Transverse colon (tissue), 4 donors: ENCODE measurements at regions not wholly inside any gene's neighbourhood (a gene's known extent, or its start where the extent isn't known, plus 50 kb on each side); places are given as distances from the start of the nearest gene placed in this dataset.

Experiments
- DNase-seq: peaks from one replicate; pipeline ENCODE4 v3.0.0-alpha.2; 2019
- H3K27ac ChIP-seq, 4 donors: fragments of 200-600 bp; sonication (generic); 2 replicates each; pipeline ENCODE4 v1.5.1; 2016 to 2018; ENCODE audit warnings: inconsistent platforms in 4 of 4
- H3K27me3 ChIP-seq: fragments of 200-600 bp; sonication (generic); 2 replicates; pipeline ENCODE4 v1.5.1; 2017; ENCODE audit warnings: inconsistent platforms
- H3K36me3 ChIP-seq, 4 donors: fragments of 200-600 bp; sonication (generic); 2 replicates each; pipeline ENCODE4 v1.5.1; 2017 to 2019; ENCODE audit warnings: inconsistent platforms in 4 of 4
- H3K4me1 ChIP-seq, 4 donors: fragments of 200-600 bp; sonication (generic); 2 replicates each; pipeline ENCODE4 v1.5.1; 2017 to 2020; ENCODE audit warnings: inconsistent platforms in 4 of 4
- H3K4me3 ChIP-seq, 4 donors: fragments of 200-600 bp; sonication (generic); 1 replicate in 1 of 4; 2 replicates in 3 of 4; pipeline versions ENCODE4 v1.5.1 to v1.6.1; 2017 to 2019; ENCODE audit warnings: inconsistent platforms in 4 of 4
- H3K9me3 ChIP-seq, 2 donors: fragments of 200-600 bp; sonication (generic); 2 replicates each; pipeline ENCODE4 v1.5.1; 2017 to 2019; ENCODE audit warnings: inconsistent platforms in 2 of 2
- CTCF ChIP-seq, 5 experiments: fragments of 200-600 bp in 3 of 5; fragments of 450-650 bp in 2 of 5; sonication (generic) in 3 of 5; IDR thresholded peaks; 1 replicate in 2 of 5; 2 replicates in 3 of 5; pipeline ENCODE4 v1.5.1; 2016 to 2017; ENCODE audit warnings: antibody characterized with exemption in 5 of 5, inconsistent platforms in 3 of 5, mild to moderate bottlenecking in 2 of 5, moderate library complexity in 1 of 5
- EP300 ChIP-seq: sonication (generic); formaldehyde crosslinking; IDR thresholded peaks from one replicate; pipeline ENCODE4 v1.6.1; 2017; ENCODE audit warnings: antibody characterized with exemption, low read depth
- POLR2A ChIP-seq: fragments of 450-650 bp; IDR thresholded peaks from one replicate; pipeline ENCODE4 v1.6.1; 2016; ENCODE audit warnings: antibody characterized with exemption, mild to moderate bottlenecking, moderate library complexity
- POLR2AphosphoS5 ChIP-seq, 3 donors: sonication (generic); formaldehyde crosslinking; IDR thresholded peaks; one replicate each; pipeline ENCODE4 v1.6.1; 2016; ENCODE audit warnings: antibody characterized with exemption in 3 of 3
- WGBS, 2 donors: methylation state at CpG; one replicate each; pipeline ENCODE4 v1.1.5; 2018; ENCODE audit warnings: low coverage in 1 of 2; 5-methylcytosine and 5-hydroxymethylcytosine counted together
- in situ Hi-C, 4 donors: fragments of 200-750 bp; cut with MboI; loops; one replicate each; pipeline versions ENCODE4 v1.15.0 to v1.15.1; 2017; ENCODE audit warnings: low sequenced_read_pairs in 3 of 4, low pct_ligation_motif_present in 1 of 4, low pct_unique_long_range_greater_than_20kb in 1 of 4
- intact Hi-C: fragments of 100-400 bp; cut with DNase I; formaldehyde crosslinking; loops from one replicate; pipeline ENCODE4 v1.15.1; 2023; ENCODE audit warnings: low total_unique reads

- Histone ChIP-seq H3K36me3 (no peaks in the 10 kb centered on the region), H3K9me3 (no peaks in the 10 kb centered on the region), H3K4me1 (no peaks in the 10 kb centered on the region), H3K27ac (no peak overlapping the region), H3K27me3 (no peaks in the 10 kb centered on the region), H3K4me3 (no peak overlapping the region)
- DNase-seq: no peak
- 44 to 53% methylated on average over 5 of the region's 5 CpGs for WGBS, 2 donors
- in situ Hi-C loops: no loop called here
- TF ChIP-seq POLR2A (no peak), EP300 (no peak), CTCF (IDR thresholded peaks at IDR 0.05) (no peak), POLR2AphosphoS5 (IDR thresholded peaks at IDR 0.05) (no peak)
- intact Hi-C loops: no loop called here
Measured at GRCh38 chr1:187491082-187491720, 662.5 kb downstream of the PLA2G4A start.

DNA sequence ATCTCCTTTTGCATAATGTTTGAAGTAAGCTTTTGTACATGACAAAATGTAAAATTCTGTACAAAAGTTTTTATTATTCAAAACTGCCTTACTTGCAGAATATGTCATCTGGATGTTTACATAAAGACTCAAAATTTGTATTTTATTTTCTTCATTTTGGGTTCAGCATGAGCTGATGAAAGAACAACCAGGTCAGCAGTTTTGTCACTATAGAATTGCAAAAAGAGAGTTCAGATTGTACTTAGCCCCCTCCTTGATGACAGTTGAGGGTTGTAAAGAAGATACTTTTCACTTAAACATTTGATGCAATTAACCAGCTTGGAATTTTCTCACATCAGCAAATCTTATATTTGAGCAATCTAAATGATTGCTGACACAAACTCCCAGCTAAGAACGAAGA, 669.3 kb downstream of the PLA2G4A start:
- Histone ChIP-seq H3K4me3 (no peak overlapping the region), H3K27ac (no peak overlapping the region), H3K36me3 (no peaks in the 10 kb centered on the region), H3K27me3 (no peaks in the 10 kb centered on the region), H3K9me3 (no peaks in the 10 kb centered on the region), H3K4me1 (no peaks in the 10 kb centered on the region)
- intact Hi-C loops (no loop called here), in situ Hi-C loops (no loop called here)
- WGBS, 2 donors: 34 to 43% methylated on average over 1 of the region's 1 CpG
- TF ChIP-seq EP300 (no peak), CTCF (IDR thresholded peaks at IDR 0.05) (no peak), POLR2A (no peak), POLR2AphosphoS5 (IDR thresholded peaks at IDR 0.05) (no peak)
- DNase-seq: no peak

GRCh38 chr1:187504779-187505178, 676.0 kb downstream of the PLA2G4A start:
- no peak for DNase-seq
- TF ChIP-seq EP300 (no peak), POLR2A (no peak), CTCF (IDR thresholded peaks at IDR 0.05) (no peak)
- H3K27ac ChIP-seq: no peak overlapping the region
- no peaks in the 10 kb centered on the region for H3K27me3 ChIP-seq
- in situ Hi-C loops: no loop called here
- peaks cover 0 to 2% (median 0%) of the 10 kb centered on the region in 4 donors for H3K36me3 ChIP-seq
- H3K4me3 ChIP-seq: no peak overlapping the region
- intact Hi-C loops: no loop called here
- no peaks in the 10 kb centered on the region for H3K9me3 ChIP-seq
- no peaks in the 10 kb centered on the region for H3K4me1 ChIP-seq

GRCh38 chr1:187509091-187509490, 680.3 kb downstream of the PLA2G4A start:
- Histone ChIP-seq H3K27ac (no peak overlapping the region), H3K36me3 (no peaks in the 10 kb centered on the region), H3K27me3 (no peaks in the 10 kb centered on the region), H3K4me1 (no peaks in the 10 kb centered on the region), H3K4me3 (no peak overlapping the region), H3K9me3 (no peaks in the 10 kb centered on the region)
- no peak for DNase-seq
- no peak for TF ChIP-seq EP300
- no peak for TF ChIP-seq POLR2A
- no peak for TF ChIP-seq POLR2AphosphoS5 (IDR thresholded peaks at IDR 0.05)
- no peak for TF ChIP-seq CTCF (IDR thresholded peaks at IDR 0.05)
- in situ Hi-C loops: no loop called here
- intact Hi-C loops: no loop called here
